HEK293T (cell line): ENCODE measurements at regions not wholly inside any gene's neighbourhood (a gene's known extent, or its start where the extent isn't known, plus 50 kb on each side); places are given as distances from the start of the nearest gene placed in this dataset.

Source experiments
- ARNT ChIP-seq: fragments of 450-650 bp; IDR thresholded peaks from 2 replicates; pipeline ENCODE4 v1.6.1; 2017; ENCODE audit warnings: mild to moderate bottlenecking
- ELF4 ChIP-seq: fragments of 450-650 bp; IDR thresholded peaks from 2 replicates; pipeline ENCODE4 v1.6.1; 2017; ENCODE audit warnings: antibody characterized with exemption
- FOXM1 ChIP-seq: fragments of 450-650 bp; IDR thresholded peaks from 2 replicates; pipeline ENCODE4 v1.6.1; 2017; ENCODE audit warnings: mild to moderate bottlenecking, borderline replicate concordance
- SP1 ChIP-seq: fragments of 450-650 bp; IDR thresholded peaks from 2 replicates; pipeline ENCODE4 v1.6.1; 2017
- ZNF384 ChIP-seq: fragments of 450-650 bp; IDR thresholded peaks from 2 replicates; pipeline ENCODE4 v1.6.1; 2016

DNA sequence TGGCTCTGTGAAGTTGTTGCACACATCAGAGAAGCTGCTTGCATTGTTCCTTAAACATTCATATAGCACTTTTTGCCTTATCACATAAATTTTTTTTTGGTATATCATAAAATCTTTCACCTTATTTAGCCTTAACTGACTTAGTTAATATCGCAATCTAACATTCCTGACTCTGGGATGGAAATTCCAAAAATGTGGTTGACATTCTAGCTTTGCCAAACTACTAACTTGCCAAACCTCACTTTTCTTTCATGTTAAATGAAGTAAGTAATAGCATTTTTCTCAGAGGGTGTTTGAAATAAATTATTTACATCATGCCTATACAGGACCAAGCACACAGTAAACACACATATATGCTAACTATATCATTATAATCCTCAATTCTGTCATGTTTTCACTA lies 736.9 kb upstream of the PCDH9 start:
- TF ChIP-seq SP1 (no peak), FOXM1 (no peak), ZNF384 (no peak), ARNT (no peak), ELF4 (no peak)
